Adrenal gland (tissue), 9 donors: ENCODE measurements at regions not wholly inside any gene's neighbourhood (a gene's known extent, or its start where the extent isn't known, plus 50 kb on each side); places are given as distances from the start of the nearest gene placed in this dataset.
A peak's percentile ranks its signal among the peaks of the same experiment; 100 is the strongest.

Experiments
- DNase-seq, 7 donors: peaks; one replicate each; pipeline ENCODE4 v3.0.0-alpha.2; 2019 to 2020
- H3K27ac ChIP-seq, 5 donors: fragments of 200-600 bp; sonication (generic) in 4 of 5; 1 replicate in 3 of 5; 2 replicates in 2 of 5; pipeline versions ENCODE4 v1.5.1 to v1.8.0; 2016 to 2020; ENCODE audit warnings: mild to moderate bottlenecking in 1 of 5
- H3K27me3 ChIP-seq: fragments of 200-600 bp; 2 replicates; pipeline ENCODE4 v1.8.0; 2021
- H3K36me3 ChIP-seq, 2 donors: fragments of 200-600 bp; replicated peaks in 1 of 2; 1 replicate in 1 of 2; 2 replicates in 1 of 2; pipeline versions ENCODE4 v1.5.1 to v1.8.0; 2018 to 2022
- H3K4me1 ChIP-seq, 2 donors: fragments of 200-600 bp; replicated peaks in 1 of 2; 1 replicate in 1 of 2; 2 replicates in 1 of 2; pipeline versions ENCODE4 v1.5.1 to v1.8.0; 2018 to 2021
- H3K4me3 ChIP-seq, 4 donors: fragments of 200-600 bp; sonication (generic) in 3 of 4; one replicate each; pipeline ENCODE4 v1.5.1; 2016 to 2018
- H3K9me3 ChIP-seq, 3 donors: fragments of 200-600 bp; sonication (generic) in 1 of 3; replicated peaks in 1 of 3; 1 replicate in 2 of 3; 2 replicates in 1 of 3; pipeline versions ENCODE4 v1.5.1 to v1.8.0; 2016 to 2021
- POLR2A ChIP-seq, 2 donors: fragments of 450-650 bp; IDR thresholded peaks; one replicate each; pipeline ENCODE4 v1.6.1; 2017; ENCODE audit warnings: antibody characterized with exemption in 2 of 2, mild to moderate bottlenecking in 2 of 2, moderate library complexity in 1 of 2
- WGBS, 4 donors: extraction: QIAGEN DNeasy Blood & Tissue Kit in 2 of 4; methylation state at CpG; one replicate each; pipeline versions ENCODE4 v1.1.5 to v1.1.7; 2013 to 2017; 5-methylcytosine and 5-hydroxymethylcytosine counted together
- intact Hi-C, 2 donors: fragments of 100-400 bp; cut with DNase I; formaldehyde crosslinking; loops; one replicate each; pipeline versions ENCODE4 v1.14.1 to v1.15.0; 2022 to 2023
- TF ChIP-seq, protein P1 (sequence below), 6 experiments: fragments of 450-650 bp in 4 of 6; fragments of 200-600 bp in 2 of 6; sonication (generic) in 1 of 6; IDR thresholded peaks; 1 replicate in 5 of 6; 2 replicates in 1 of 6; pipeline versions ENCODE4 v1.5.1 to v1.8.0; 2016 to 2021; ENCODE audit warnings: antibody characterized with exemption in 6 of 6, mild to moderate bottlenecking in 2 of 6, moderate library complexity in 1 of 6
- donor health status: healthy with polysubstance abuse.
- donor health status: Bipolar disorder and iron deficiency.
- donor health status: DM: yes; HTN: yes; CAD: no.
- donor health status: DM: no; HTN: no; CAD: no.
- donor health status: DM: no; HTN: no; CAD: no.

GRCh38 chr3:25156626-25157025 is 271.4 kb upstream of the RARB start:
- intact Hi-C loops = no loop called here
- no peak overlapping the region for H3K4me3 ChIP-seq
- DNase-seq = peak in 2 of 7 donors; percentile 4 to 18

DNA sequence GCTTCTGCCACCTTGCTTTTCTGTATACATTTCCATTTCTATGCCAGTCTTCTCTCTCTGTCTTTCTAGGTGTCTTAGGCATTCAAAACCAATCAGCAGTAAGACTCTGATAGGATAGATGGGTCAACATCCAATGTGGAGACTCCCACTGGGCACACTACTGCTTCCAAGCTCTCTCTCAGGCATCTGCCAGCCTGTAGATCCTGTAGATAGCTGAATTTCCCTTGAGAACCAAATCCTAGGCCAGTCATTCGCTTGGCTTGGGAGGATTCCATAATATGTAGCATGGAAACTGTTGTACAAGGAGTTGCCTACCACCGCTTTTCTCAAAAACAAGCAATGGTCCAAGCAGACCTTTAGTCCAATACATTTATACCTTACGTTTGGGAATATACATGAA is 262.8 kb upstream of the RARB start:
- no peak overlapping the region for H3K4me3 ChIP-seq
- WGBS, 4 donors = 64 to 76% (median 73%) methylated on average over 3 of the region's 3 CpGs
- no peaks in the 10 kb centered on the region for H3K9me3 ChIP-seq
- no peaks in the 10 kb centered on the region for H3K27me3 ChIP-seq
- intact Hi-C loops = no loop called here
- no peaks in the 10 kb centered on the region for H3K4me1 ChIP-seq
- H3K36me3 ChIP-seq = no peaks in the 10 kb centered on the region
- H3K27ac ChIP-seq = no peak overlapping the region
- no peak for TF ChIP-seq POLR2A (IDR thresholded peaks at IDR 0.05)
- TF ChIP-seq, protein P1, sequence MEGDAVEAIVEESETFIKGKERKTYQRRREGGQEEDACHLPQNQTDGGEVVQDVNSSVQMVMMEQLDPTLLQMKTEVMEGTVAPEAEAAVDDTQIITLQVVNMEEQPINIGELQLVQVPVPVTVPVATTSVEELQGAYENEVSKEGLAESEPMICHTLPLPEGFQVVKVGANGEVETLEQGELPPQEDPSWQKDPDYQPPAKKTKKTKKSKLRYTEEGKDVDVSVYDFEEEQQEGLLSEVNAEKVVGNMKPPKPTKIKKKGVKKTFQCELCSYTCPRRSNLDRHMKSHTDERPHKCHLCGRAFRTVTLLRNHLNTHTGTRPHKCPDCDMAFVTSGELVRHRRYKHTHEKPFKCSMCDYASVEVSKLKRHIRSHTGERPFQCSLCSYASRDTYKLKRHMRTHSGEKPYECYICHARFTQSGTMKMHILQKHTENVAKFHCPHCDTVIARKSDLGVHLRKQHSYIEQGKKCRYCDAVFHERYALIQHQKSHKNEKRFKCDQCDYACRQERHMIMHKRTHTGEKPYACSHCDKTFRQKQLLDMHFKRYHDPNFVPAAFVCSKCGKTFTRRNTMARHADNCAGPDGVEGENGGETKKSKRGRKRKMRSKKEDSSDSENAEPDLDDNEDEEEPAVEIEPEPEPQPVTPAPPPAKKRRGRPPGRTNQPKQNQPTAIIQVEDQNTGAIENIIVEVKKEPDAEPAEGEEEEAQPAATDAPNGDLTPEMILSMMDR (IDR thresholded peaks at IDR 0.05) = no peak
- no peak for DNase-seq

More at GRCh38 chr3:25156626-25157025, 271.4 kb upstream of the RARB start:
- Histone ChIP-seq H3K36me3 (no peaks in the 10 kb centered on the region), H3K27me3 (no peaks in the 10 kb centered on the region), H3K4me1 (no peaks in the 10 kb centered on the region), H3K9me3 (no peaks in the 10 kb centered on the region), H3K27ac (no peak overlapping the region)
- TF ChIP-seq, protein P1 (IDR thresholded peaks at IDR 0.05) = no peak
- no peak for TF ChIP-seq POLR2A (IDR thresholded peaks at IDR 0.05)
- WGBS, 4 donors = 39 to 47% (median 45%) methylated on average over 5 of the region's 5 CpGs

GRCh38 chr3:25166016-25166415 is 262.0 kb upstream of the RARB start:
- no peaks in the 10 kb centered on the region for H3K4me1 ChIP-seq
- no peak overlapping the region for H3K27ac ChIP-seq
- TF ChIP-seq, protein P1 (IDR thresholded peaks at IDR 0.05) = no peak
- no peak for TF ChIP-seq POLR2A (IDR thresholded peaks at IDR 0.05)
- no peak overlapping the region for H3K4me3 ChIP-seq
- intact Hi-C loops = no loop called here
- no peak for DNase-seq
- WGBS, 4 donors = 69 to 83% (median 74%) methylated on average over 3 of the region's 3 CpGs
- H3K9me3 ChIP-seq = no peaks in the 10 kb centered on the region
- no peaks in the 10 kb centered on the region for H3K36me3 ChIP-seq
- H3K27me3 ChIP-seq = no peaks in the 10 kb centered on the region

DNA sequence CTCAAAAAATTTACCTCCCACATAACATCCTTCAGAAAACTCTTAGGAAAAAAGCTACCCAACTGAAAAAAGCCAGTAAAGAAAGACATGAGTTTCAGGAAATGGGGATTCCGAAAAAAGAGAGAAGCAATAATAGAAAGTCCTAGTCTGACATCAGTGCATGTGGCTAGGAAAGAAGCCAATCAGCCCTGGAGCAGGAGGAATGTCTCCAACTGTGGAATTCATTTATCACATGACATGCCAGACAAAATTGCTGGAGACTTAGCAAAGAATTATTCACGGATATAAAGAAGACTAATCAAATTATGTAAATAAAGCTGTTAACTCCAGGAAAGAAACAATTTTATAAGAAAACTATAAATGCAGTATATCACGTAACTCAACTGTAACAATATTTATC is 258.9 kb upstream of the RARB start:
- WGBS, 4 donors = 65 to 73% (median 69%) methylated on average over 3 of the region's 3 CpGs
- Histone ChIP-seq H3K4me3 (no peak overlapping the region), H3K36me3 (no peaks in the 10 kb centered on the region), H3K27me3 (no peaks in the 10 kb centered on the region), H3K27ac (no peak overlapping the region), H3K4me1 (no peaks in the 10 kb centered on the region), H3K9me3 (no peaks in the 10 kb centered on the region)
- intact Hi-C loops = no loop called here
- TF ChIP-seq, protein P1 (IDR thresholded peaks at IDR 0.05) = no peak
- TF ChIP-seq POLR2A (IDR thresholded peaks at IDR 0.05) = no peak
- no peak for DNase-seq
